HG03108 (cell line): ENCODE measurements at regions not wholly inside any gene's neighbourhood (a gene's known extent, or its start where the extent isn't known, plus 50 kb on each side); places are given as distances from the start of the nearest gene placed in this dataset.

Source experiments
- ATAC-seq: cut with Tn5 transposase; IDR thresholded peaks from one replicate; pipeline ENCODE4 v1.9.1; 2021; ENCODE audit warnings: moderate library complexity; ENCODE audit not compliant: unreplicated experiment

GRCh38 chr20:6265204-6265904 lies 142.5 kb upstream of the FERMT1 start:
- ATAC-seq: no peak

GRCh38 chr20:6253396-6253795 lies 130.6 kb upstream of the FERMT1 start:
- no peak for ATAC-seq

- ATAC-seq: no peak
These were observed 122.6 kb upstream of the FERMT1 start for GRCh38 chr20:6245436-6245835.

- ATAC-seq: no peak
These were observed 118.8 kb upstream of the FERMT1 start for GRCh38 chr20:6241591-6241990.

GRCh38 chr20:6240059-6240458 lies 117.2 kb upstream of the FERMT1 start:
- ATAC-seq: no peak

- ATAC-seq: no peak
These were observed 115.6 kb upstream of the FERMT1 start for GRCh38 chr20:6238421-6238820.

- ATAC-seq: no peak
These were observed 112.7 kb upstream of the FERMT1 start for GRCh38 chr20:6235510-6235909.

GRCh38 chr20:6232436-6232835 lies 109.6 kb upstream of the FERMT1 start:
- no peak for ATAC-seq

- ATAC-seq: no peak
These were observed 108.7 kb upstream of the FERMT1 start for GRCh38 chr20:6231556-6231955.

GRCh38 chr20:6228302-6228843 lies 105.5 kb upstream of the FERMT1 start:
- ATAC-seq: no peak

- no peak for ATAC-seq
These were observed 90.5 kb upstream of the FERMT1 start for GRCh38 chr20:6213311-6213710.

GRCh38 chr20:6212903-6213302 lies 90.1 kb upstream of the FERMT1 start:
- ATAC-seq: no peak

GRCh38 chr20:6209093-6209492 lies 86.3 kb upstream of the FERMT1 start:
- ATAC-seq: no peak

GRCh38 chr20:6200092-6200491 lies 77.3 kb upstream of the FERMT1 start:
- no peak for ATAC-seq

- ATAC-seq: no peak
These were observed 62.4 kb upstream of the FERMT1 start for GRCh38 chr20:6185268-6185667.

GRCh38 chr20:6184086-6184485 lies 61.3 kb upstream of the FERMT1 start:
- no peak for ATAC-seq

GRCh38 chr20:6180531-6180930 lies 57.7 kb upstream of the FERMT1 start:
- no peak for ATAC-seq

GRCh38 chr20:6178537-6178936 lies 55.7 kb upstream of the FERMT1 start:
- no peak for ATAC-seq

- no peak for ATAC-seq
These were observed 50.7 kb upstream of the FERMT1 start for GRCh38 chr20:6173481-6173880.
